ENCODE measurements at regions not wholly inside any gene's neighbourhood (a gene's known extent, or its start where the extent isn't known, plus 50 kb on each side); places are given as distances from the start of the nearest gene placed in this dataset.

- Mint-ChIP-seq H3K9me3 (ENCODE audit: unreplicated experiment) (no peaks in the 10 kb centered on the region), H3K27me3 (ENCODE audit: unreplicated experiment) (no peaks in the 10 kb centered on the region), H3K36me3 (ENCODE audit: low read depth, unreplicated experiment) (no peaks in the 10 kb centered on the region), H3K4me1 (ENCODE audit: unreplicated experiment) (peaks cover 2% of the 10 kb centered on the region), H3K4me3 (ENCODE audit: unreplicated experiment) (no peak overlapping the region), H3K27ac (ENCODE audit: unreplicated experiment) (no peak overlapping the region)
- DNase-seq (ENCODE audit: low spot score) = no peak
- TF ChIP-seq CTCF (IDR thresholded peaks at IDR 0.05; ENCODE audit: unreplicated experiment) = no peak
Measured at GRCh38 chr10:44696496-44696895, 214.6 kb upstream of the TMEM72 start.

- TF ChIP-seq CTCF (IDR thresholded peaks at IDR 0.05; ENCODE audit: unreplicated experiment) = no peak
- no peak for DNase-seq (ENCODE audit: low spot score)
- H3K4me1 Mint-ChIP-seq (ENCODE audit: unreplicated experiment) = no peaks in the 10 kb centered on the region
- H3K27me3 Mint-ChIP-seq (ENCODE audit: unreplicated experiment) = no peaks in the 10 kb centered on the region
- H3K27ac Mint-ChIP-seq (ENCODE audit: unreplicated experiment) = no peak overlapping the region
- no peaks in the 10 kb centered on the region for H3K36me3 Mint-ChIP-seq (ENCODE audit: low read depth, unreplicated experiment)
- H3K4me3 Mint-ChIP-seq (ENCODE audit: unreplicated experiment) = no peak overlapping the region
- no peaks in the 10 kb centered on the region for H3K9me3 Mint-ChIP-seq (ENCODE audit: unreplicated experiment)
Measured at GRCh38 chr10:44697116-44697515, 214.0 kb upstream of the TMEM72 start.

- Mint-ChIP-seq H3K36me3 (ENCODE audit: low read depth, unreplicated experiment) (no peaks in the 10 kb centered on the region), H3K9me3 (ENCODE audit: unreplicated experiment) (no peaks in the 10 kb centered on the region)
Measured at GRCh38 chr10:44702531-44702930, 208.6 kb upstream of the TMEM72 start.

GRCh38 chr10:44703241-44704155 is 207.6 kb upstream of the TMEM72 start:
- no peak overlapping the region for H3K27ac Mint-ChIP-seq (ENCODE audit: unreplicated experiment)
- H3K4me1 Mint-ChIP-seq (ENCODE audit: unreplicated experiment) = no peaks in the 10 kb centered on the region
- H3K27me3 Mint-ChIP-seq (ENCODE audit: unreplicated experiment) = no peaks in the 10 kb centered on the region
- DNase-seq (ENCODE audit: low spot score) = no peak
- H3K4me3 Mint-ChIP-seq (ENCODE audit: unreplicated experiment) = no peak overlapping the region
- TF ChIP-seq CTCF (IDR thresholded peaks at IDR 0.05; ENCODE audit: unreplicated experiment) = no peak
- no peaks in the 10 kb centered on the region for H3K36me3 Mint-ChIP-seq (ENCODE audit: low read depth, unreplicated experiment)
- no peaks in the 10 kb centered on the region for H3K9me3 Mint-ChIP-seq (ENCODE audit: unreplicated experiment)

More at GRCh38 chr10:44702531-44702930, 208.6 kb upstream of the TMEM72 start:
- no peaks in the 10 kb centered on the region for H3K4me1 Mint-ChIP-seq (ENCODE audit: unreplicated experiment)
- H3K4me3 Mint-ChIP-seq (ENCODE audit: unreplicated experiment) = no peak overlapping the region
- no peaks in the 10 kb centered on the region for H3K27me3 Mint-ChIP-seq (ENCODE audit: unreplicated experiment)
- no peak overlapping the region for H3K27ac Mint-ChIP-seq (ENCODE audit: unreplicated experiment)
- DNase-seq (ENCODE audit: low spot score) = no peak
- TF ChIP-seq CTCF (IDR thresholded peaks at IDR 0.05; ENCODE audit: unreplicated experiment) = no peak

- Mint-ChIP-seq H3K36me3 (ENCODE audit: low read depth, unreplicated experiment) (no peaks in the 10 kb centered on the region), H3K27me3 (ENCODE audit: unreplicated experiment) (no peaks in the 10 kb centered on the region), H3K4me3 (ENCODE audit: unreplicated experiment) (no peak overlapping the region), H3K9me3 (ENCODE audit: unreplicated experiment) (no peaks in the 10 kb centered on the region), H3K4me1 (ENCODE audit: unreplicated experiment) (no peaks in the 10 kb centered on the region), H3K27ac (ENCODE audit: unreplicated experiment) (no peak overlapping the region)
- no peak for TF ChIP-seq CTCF (IDR thresholded peaks at IDR 0.05; ENCODE audit: unreplicated experiment)
- no peak for DNase-seq (ENCODE audit: low spot score)
Measured at GRCh38 chr10:44704616-44705015, 206.5 kb upstream of the TMEM72 start.
